ENCODE measurements at regions not wholly inside any gene's neighbourhood (a gene's known extent, or its start where the extent isn't known, plus 50 kb on each side); places are given as distances from the start of the nearest gene placed in this dataset.

DNA sequence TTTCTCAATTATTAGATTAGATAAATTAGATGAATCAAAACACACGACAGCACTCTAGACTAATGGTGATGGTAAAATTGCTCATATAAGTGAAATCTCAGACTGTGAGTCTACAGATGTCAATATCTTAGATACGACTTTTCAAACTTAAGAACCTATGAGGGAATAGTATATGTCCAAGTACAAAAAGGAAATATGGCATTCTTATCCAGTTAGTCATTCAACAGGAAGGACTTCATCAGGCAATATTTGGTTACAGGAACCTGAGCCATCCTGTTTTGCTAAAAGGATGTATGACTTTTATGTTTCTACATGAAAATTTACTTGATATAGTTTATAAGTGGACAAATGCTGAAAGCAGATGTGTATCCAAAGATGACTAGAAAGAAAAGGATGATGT is 107.0 kb downstream of the CT47B1 start:
- Mint-ChIP-seq H3K4me1 (ENCODE audit: unreplicated experiment) (peaks cover 4% of the 10 kb centered on the region), H3K4me3 (no peak overlapping the region), H3K9me3 (peaks cover 3% of the 10 kb centered on the region), H3K27me3 (no peaks in the 10 kb centered on the region), H3K27ac (no peak overlapping the region), H3K36me3 (no peaks in the 10 kb centered on the region)
- TF ChIP-seq, protein P1, sequence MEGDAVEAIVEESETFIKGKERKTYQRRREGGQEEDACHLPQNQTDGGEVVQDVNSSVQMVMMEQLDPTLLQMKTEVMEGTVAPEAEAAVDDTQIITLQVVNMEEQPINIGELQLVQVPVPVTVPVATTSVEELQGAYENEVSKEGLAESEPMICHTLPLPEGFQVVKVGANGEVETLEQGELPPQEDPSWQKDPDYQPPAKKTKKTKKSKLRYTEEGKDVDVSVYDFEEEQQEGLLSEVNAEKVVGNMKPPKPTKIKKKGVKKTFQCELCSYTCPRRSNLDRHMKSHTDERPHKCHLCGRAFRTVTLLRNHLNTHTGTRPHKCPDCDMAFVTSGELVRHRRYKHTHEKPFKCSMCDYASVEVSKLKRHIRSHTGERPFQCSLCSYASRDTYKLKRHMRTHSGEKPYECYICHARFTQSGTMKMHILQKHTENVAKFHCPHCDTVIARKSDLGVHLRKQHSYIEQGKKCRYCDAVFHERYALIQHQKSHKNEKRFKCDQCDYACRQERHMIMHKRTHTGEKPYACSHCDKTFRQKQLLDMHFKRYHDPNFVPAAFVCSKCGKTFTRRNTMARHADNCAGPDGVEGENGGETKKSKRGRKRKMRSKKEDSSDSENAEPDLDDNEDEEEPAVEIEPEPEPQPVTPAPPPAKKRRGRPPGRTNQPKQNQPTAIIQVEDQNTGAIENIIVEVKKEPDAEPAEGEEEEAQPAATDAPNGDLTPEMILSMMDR (conservative IDR thresholded peaks at IDR 0.05), result no peak
- no peak for DNase-seq (ENCODE audit: extremely low spot score, unreplicated experiment)

DNA sequence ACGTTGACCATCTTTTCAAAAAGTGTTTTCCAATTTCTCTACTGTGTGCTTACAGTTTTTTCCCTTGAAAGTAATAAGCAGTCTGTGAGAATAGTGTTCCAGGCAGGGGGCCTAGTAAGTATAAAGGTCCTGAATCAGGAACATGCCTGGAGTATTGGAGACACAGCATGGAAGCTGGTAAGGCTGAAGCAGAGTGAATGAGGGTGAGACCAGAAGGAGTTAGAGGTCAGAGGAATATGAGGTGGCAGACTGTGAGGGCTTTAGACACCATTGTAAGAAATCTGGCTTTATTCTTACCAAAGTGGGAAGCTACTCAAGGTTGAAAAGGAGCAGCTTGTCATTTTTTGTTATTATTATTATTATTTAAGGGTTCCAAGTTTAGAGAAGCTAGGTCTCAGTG is 107.4 kb downstream of the CT47B1 start:
- TF ChIP-seq, protein P1 (conservative IDR thresholded peaks at IDR 0.05), result no peak
- no peak overlapping the region for H3K4me3 Mint-ChIP-seq
- H3K9me3 Mint-ChIP-seq, result no peaks in the 10 kb centered on the region
- H3K27ac Mint-ChIP-seq, result no peak overlapping the region
- H3K4me1 Mint-ChIP-seq (ENCODE audit: unreplicated experiment), result peaks cover 4% of the 10 kb centered on the region
- no peaks in the 10 kb centered on the region for H3K36me3 Mint-ChIP-seq
- H3K27me3 Mint-ChIP-seq, result no peaks in the 10 kb centered on the region
- DNase-seq (ENCODE audit: extremely low spot score, unreplicated experiment), result no peak

- TF ChIP-seq, protein P1 (conservative IDR thresholded peaks at IDR 0.05), result no peak
- no peaks in the 10 kb centered on the region for H3K4me1 Mint-ChIP-seq (ENCODE audit: unreplicated experiment)
- no peaks in the 10 kb centered on the region for H3K27me3 Mint-ChIP-seq
- H3K9me3 Mint-ChIP-seq, result peaks cover 8% of the 10 kb centered on the region
- H3K36me3 Mint-ChIP-seq, result no peaks in the 10 kb centered on the region
- H3K27ac Mint-ChIP-seq, result no peak overlapping the region
- no peak overlapping the region for H3K4me3 Mint-ChIP-seq
- DNase-seq (ENCODE audit: extremely low spot score, unreplicated experiment), result no peak
These were observed 112.4 kb downstream of the CT47B1 start for GRCh38 chrX:120763269-120763668.

- Mint-ChIP-seq H3K4me3 (no peak overlapping the region), H3K27ac (no peak overlapping the region), H3K36me3 (no peaks in the 10 kb centered on the region), H3K27me3 (no peaks in the 10 kb centered on the region), H3K9me3 (peaks cover 8% of the 10 kb centered on the region), H3K4me1 (ENCODE audit: unreplicated experiment) (no peaks in the 10 kb centered on the region)
- TF ChIP-seq, protein P1 (conservative IDR thresholded peaks at IDR 0.05), result no peak
- no peak for DNase-seq (ENCODE audit: extremely low spot score, unreplicated experiment)
These were observed 113.9 kb downstream of the CT47B1 start for GRCh38 chrX:120761810-120762209.

DNA sequence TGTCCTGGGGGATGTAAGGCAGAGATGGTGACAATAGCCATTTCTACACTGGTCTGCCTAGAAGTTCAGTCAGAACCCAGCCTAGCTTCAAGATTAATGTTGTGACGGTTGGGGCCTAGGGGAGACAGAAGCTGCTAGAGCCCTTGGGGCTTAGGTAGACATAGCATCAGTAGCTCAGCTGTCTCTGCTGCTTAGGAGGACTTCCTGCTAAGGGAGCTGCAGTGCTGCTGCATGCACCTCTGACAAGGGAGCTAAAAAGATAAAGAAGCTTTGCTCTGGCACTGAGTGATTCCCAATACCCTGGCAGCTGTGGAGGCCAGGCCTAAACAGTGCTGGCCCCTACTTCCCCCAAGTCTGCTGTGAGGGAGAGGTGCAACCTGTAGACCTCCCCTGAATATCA is 116.0 kb downstream of the CT47B1 start:
- no peak for DNase-seq (ENCODE audit: extremely low spot score, unreplicated experiment)
- no peaks in the 10 kb centered on the region for H3K4me1 Mint-ChIP-seq (ENCODE audit: unreplicated experiment)
- H3K27ac Mint-ChIP-seq, result peak overlapping the region; percentile 48
- TF ChIP-seq, protein P1 (conservative IDR thresholded peaks at IDR 0.05), result no peak
- H3K36me3 Mint-ChIP-seq, result no peaks in the 10 kb centered on the region
- H3K9me3 Mint-ChIP-seq, result peaks cover 8% of the 10 kb centered on the region
- no peaks in the 10 kb centered on the region for H3K27me3 Mint-ChIP-seq
- no peak overlapping the region for H3K4me3 Mint-ChIP-seq

Data from type B pancreatic cell (in vitro differentiated cells).